Endodermal cell (in vitro differentiated cells): ENCODE measurements at regions not wholly inside any gene's neighbourhood (a gene's known extent, or its start where the extent isn't known, plus 50 kb on each side); places are given as distances from the start of the nearest gene placed in this dataset.

Experiments used
- DNase-seq: peaks from one replicate; pipeline ENCODE4 v3.0.0-alpha.2; 2017
- H3K27ac ChIP-seq: 2 replicates; pipeline ENCODE4 v1.5.1; 2013; ENCODE audit warnings: mild to moderate bottlenecking, low read depth, low read length, moderate library complexity
- H3K27me3 ChIP-seq: 2 replicates; pipeline ENCODE4 v1.6.1; 2013; ENCODE audit warnings: mild to moderate bottlenecking, low read length, moderate library complexity; ENCODE audit not compliant: insufficient read depth, control insufficient read depth, poor library complexity, severe bottlenecking
- H3K36me3 ChIP-seq: 2 replicates; pipeline ENCODE4 v1.7.0; 2013; ENCODE audit warnings: mild to moderate bottlenecking, low read length, moderate library complexity; ENCODE audit not compliant: control insufficient read depth, insufficient read depth
- H3K4me1 ChIP-seq: one replicate; pipeline ENCODE4 v1.7.0; 2013; ENCODE audit warnings: low read length; ENCODE audit not compliant: control insufficient read depth, insufficient read depth
- H3K4me3 ChIP-seq: 2 replicates; pipeline ENCODE4 v1.5.1; 2013; ENCODE audit warnings: mild to moderate bottlenecking, low read length, moderate library complexity
- H3K9ac ChIP-seq: 2 replicates; pipeline ENCODE4 v1.6.1; 2013; ENCODE audit warnings: mild to moderate bottlenecking, low read length, moderate library complexity; ENCODE audit not compliant: poor library complexity, severe bottlenecking; ENCODE audit errors: extremely low read depth
- H3K9me3 ChIP-seq: 2 replicates; pipeline ENCODE4 v1.6.1; 2013; ENCODE audit warnings: mild to moderate bottlenecking, low read length, moderate library complexity; ENCODE audit not compliant: control insufficient read depth
- H3K27ac Mint-ChIP-seq: 2 replicates; pipeline ENCODE4 v1.8.0; 2020; ENCODE audit warnings: mixed read lengths
- H3K27me3 Mint-ChIP-seq: 2 replicates; pipeline ENCODE4 v1.8.0; 2021; ENCODE audit warnings: mild to moderate bottlenecking, mixed read lengths; ENCODE audit not compliant: insufficient read depth
- H3K36me3 Mint-ChIP-seq: 2 replicates; pipeline ENCODE4 v1.8.0; 2020; ENCODE audit warnings: low read depth, mixed read lengths
- H3K4me1 Mint-ChIP-seq: 2 replicates; pipeline ENCODE4 v1.8.0; 2020; ENCODE audit warnings: mixed read lengths
- H3K4me3 Mint-ChIP-seq: 2 replicates; pipeline ENCODE4 v1.8.0; 2020; ENCODE audit warnings: mild to moderate bottlenecking, moderate library complexity, mixed read lengths
- H3K9me3 Mint-ChIP-seq: 2 replicates; pipeline ENCODE4 v1.8.0; 2020; ENCODE audit warnings: mild to moderate bottlenecking, mixed read lengths
- WGBS, 2 experiments: methylation state at CpG; one replicate each; pipeline versions ENCODE4 v1.1.5 to v1.1.7; 2013; ENCODE audit warnings: missing lambda C conversion rate in 2 of 2, mixed read lengths in 1 of 2; ENCODE audit not compliant: insufficient coverage in 1 of 2, insufficient read length in 1 of 2; 5-methylcytosine and 5-hydroxymethylcytosine counted together
- TF ChIP-seq, protein P1 (sequence below): fragments of 200-600 bp; sonication (generic); conservative IDR thresholded peaks from 2 replicates; pipeline ENCODE4 v1.5.0; 2021; ENCODE audit warnings: antibody characterized with exemption, mild to moderate bottlenecking

DNA sequence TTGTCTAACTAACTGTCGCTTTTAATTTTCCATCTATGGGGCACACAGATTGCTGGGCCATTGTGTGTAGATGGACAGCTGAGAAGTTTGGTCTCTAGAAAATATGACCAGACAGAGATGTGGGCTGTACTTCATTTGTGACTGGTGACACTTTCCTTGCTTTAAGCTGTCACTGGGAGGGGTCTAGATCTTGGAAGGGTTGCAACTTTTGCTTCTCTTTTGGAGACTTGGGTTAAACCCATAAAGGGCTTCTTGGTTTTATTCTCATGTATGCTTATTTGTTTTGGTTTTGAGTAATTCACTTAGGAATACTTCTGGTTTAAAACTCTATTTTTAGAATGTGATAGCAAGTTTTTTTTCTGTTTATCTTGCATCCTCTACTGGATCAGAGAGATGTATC is 80.2 kb downstream of the ETS2 start:
- peaks cover 52% of the 10 kb centered on the region for H3K9me3 Mint-ChIP-seq
- H3K27me3 Mint-ChIP-seq, result no peaks in the 10 kb centered on the region
- TF ChIP-seq, protein P1, sequence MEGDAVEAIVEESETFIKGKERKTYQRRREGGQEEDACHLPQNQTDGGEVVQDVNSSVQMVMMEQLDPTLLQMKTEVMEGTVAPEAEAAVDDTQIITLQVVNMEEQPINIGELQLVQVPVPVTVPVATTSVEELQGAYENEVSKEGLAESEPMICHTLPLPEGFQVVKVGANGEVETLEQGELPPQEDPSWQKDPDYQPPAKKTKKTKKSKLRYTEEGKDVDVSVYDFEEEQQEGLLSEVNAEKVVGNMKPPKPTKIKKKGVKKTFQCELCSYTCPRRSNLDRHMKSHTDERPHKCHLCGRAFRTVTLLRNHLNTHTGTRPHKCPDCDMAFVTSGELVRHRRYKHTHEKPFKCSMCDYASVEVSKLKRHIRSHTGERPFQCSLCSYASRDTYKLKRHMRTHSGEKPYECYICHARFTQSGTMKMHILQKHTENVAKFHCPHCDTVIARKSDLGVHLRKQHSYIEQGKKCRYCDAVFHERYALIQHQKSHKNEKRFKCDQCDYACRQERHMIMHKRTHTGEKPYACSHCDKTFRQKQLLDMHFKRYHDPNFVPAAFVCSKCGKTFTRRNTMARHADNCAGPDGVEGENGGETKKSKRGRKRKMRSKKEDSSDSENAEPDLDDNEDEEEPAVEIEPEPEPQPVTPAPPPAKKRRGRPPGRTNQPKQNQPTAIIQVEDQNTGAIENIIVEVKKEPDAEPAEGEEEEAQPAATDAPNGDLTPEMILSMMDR, result no peak
- Histone ChIP-seq H3K9me3 (peaks cover 37% of the 10 kb centered on the region), H3K27me3 (no peaks in the 10 kb centered on the region), H3K27ac (no peak overlapping the region), H3K36me3 (no peaks in the 10 kb centered on the region), H3K4me1 (no peaks in the 10 kb centered on the region), H3K4me3 (no peak overlapping the region), H3K9ac (no peak overlapping the region)
- no peaks in the 10 kb centered on the region for H3K4me1 Mint-ChIP-seq
- no peak for DNase-seq
- no peak overlapping the region for H3K27ac Mint-ChIP-seq
- no peak overlapping the region for H3K4me3 Mint-ChIP-seq
- no peaks in the 10 kb centered on the region for H3K36me3 Mint-ChIP-seq
- 86% methylated on average over 1 of the region's 1 CpG; no CpG with 5 or more reads in 1 of the 2 experiments for WGBS, 2 experiments

DNA sequence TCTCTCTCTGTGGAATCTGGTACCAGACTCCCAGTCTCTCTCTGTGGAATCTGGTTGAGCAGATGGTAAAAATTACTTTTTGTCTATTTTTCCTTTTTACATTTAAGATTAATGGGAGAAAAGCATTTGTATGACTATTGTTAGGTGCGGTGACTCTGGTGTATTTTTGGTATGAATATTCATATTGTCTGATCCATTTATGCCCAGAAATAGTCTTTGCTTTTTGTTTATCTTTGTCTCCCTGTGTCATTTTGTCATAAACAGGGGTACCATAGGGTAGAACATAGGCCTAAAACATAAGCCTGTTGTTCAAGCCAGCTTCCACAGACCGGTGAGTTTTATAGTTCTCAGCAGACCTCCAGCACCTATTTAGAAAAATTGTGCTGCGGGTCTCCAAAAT is 78.7 kb downstream of the ETS2 start:
- Histone ChIP-seq H3K36me3 (no peaks in the 10 kb centered on the region), H3K4me1 (no peaks in the 10 kb centered on the region), H3K9me3 (peaks cover 49% of the 10 kb centered on the region), H3K9ac (no peak overlapping the region), H3K27me3 (no peaks in the 10 kb centered on the region), H3K27ac (no peak overlapping the region), H3K4me3 (no peak overlapping the region)
- Mint-ChIP-seq H3K27me3 (no peaks in the 10 kb centered on the region), H3K4me3 (no peak overlapping the region), H3K4me1 (no peaks in the 10 kb centered on the region), H3K27ac (no peak overlapping the region), H3K9me3 (peaks cover 65% of the 10 kb centered on the region), H3K36me3 (no peaks in the 10 kb centered on the region)
- WGBS, 2 experiments, result 80 to 83% methylated on average over 3 of the region's 3 CpGs
- DNase-seq, result no peak
- TF ChIP-seq, protein P1, result no peak

DNA sequence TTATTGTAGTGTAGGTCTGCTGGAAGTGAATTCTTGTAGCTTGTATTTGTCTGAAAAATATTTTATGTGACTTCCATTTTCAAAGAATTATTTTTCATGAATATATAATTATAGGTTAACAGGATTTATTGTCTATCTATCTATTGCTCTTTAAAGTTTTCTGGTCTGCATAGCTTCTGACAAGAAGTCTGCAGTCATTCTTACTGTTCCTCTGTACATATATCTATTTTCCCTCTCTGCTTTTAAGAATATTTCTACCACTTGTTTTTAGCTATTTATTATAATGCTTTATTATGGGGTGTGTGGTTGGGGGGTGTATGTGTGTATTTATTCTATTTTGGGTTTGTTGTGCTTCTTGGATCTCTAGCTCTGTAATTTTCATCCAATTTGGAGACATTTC is 77.4 kb downstream of the ETS2 start:
- Histone ChIP-seq H3K36me3 (no peaks in the 10 kb centered on the region), H3K4me3 (no peak overlapping the region), H3K4me1 (no peaks in the 10 kb centered on the region), H3K9ac (no peak overlapping the region), H3K9me3 (peaks cover 49% of the 10 kb centered on the region), H3K27me3 (no peaks in the 10 kb centered on the region), H3K27ac (no peak overlapping the region)
- H3K36me3 Mint-ChIP-seq, result no peaks in the 10 kb centered on the region
- H3K4me3 Mint-ChIP-seq, result no peak overlapping the region
- H3K27me3 Mint-ChIP-seq, result no peaks in the 10 kb centered on the region
- no peak for DNase-seq
- no peaks in the 10 kb centered on the region for H3K4me1 Mint-ChIP-seq
- peaks cover 61% of the 10 kb centered on the region for H3K9me3 Mint-ChIP-seq
- H3K27ac Mint-ChIP-seq, result no peak overlapping the region
- TF ChIP-seq, protein P1, result no peak
